A204.1 (cell line): ENCODE measurements at regions not wholly inside any gene's neighbourhood (a gene's known extent, or its start where the extent isn't known, plus 50 kb on each side); places are given as distances from the start of the nearest gene placed in this dataset.

Source experiments
- FAIRE-seq: peaks from 2 replicates; lab custom pipeline; 2012; peaks lifted over from hg19 to GRCh38; lab: Jason Lieb, UNC

DNA sequence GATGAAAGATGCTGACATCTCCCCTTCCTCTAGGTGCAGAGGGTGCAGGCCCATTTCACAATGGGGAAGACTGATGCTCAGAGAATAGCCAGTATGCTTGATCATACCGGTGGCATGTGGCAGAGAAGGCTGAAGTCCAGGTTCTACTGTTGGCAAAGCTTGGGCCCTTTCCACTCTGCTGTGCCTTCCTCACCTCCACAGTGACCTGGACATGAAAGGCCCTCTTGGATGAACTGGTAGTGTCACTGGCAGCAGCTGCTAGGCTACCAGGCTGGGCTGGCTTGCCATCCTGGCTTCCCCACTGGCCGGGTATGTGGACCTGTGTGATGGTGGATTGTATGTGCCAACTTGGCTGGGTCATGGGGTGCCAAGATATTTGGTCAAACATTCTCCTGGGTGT, 92.0 kb downstream of the GADD45G start:
- FAIRE-seq = no peak

- no peak for FAIRE-seq
Measured at GRCh38 chr9:89697553-89697952, 92.7 kb downstream of the GADD45G start.

DNA sequence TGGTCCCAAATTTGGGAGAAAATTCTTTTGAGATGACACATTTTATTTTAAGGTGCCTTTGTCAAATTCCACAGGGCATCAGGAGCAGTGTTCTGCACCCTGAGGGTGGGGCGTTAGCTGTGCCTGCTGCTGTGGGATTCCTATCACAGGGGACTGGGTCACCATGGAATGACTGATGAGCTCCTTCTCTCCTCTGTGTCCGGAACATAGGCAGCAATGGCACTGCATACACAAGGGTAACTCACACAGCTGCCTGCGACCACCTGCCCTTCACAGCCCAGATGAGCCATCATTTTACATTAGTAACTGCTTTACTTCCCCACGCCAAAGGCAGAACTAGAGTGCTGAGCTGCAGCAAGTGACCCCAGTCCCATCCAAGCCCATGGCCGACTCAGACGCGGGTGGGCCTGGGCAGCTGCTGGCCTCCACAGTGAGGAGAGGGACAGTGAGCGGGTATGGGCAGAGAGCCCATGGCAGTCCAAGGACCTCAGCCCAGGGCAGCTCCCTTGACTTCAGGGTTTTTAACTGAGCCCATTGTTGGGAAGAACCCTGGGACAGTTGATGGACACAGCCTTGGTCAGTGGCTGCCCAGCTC, 93.7 kb downstream of the GADD45G start:
- FAIRE-seq = no peak

DNA sequence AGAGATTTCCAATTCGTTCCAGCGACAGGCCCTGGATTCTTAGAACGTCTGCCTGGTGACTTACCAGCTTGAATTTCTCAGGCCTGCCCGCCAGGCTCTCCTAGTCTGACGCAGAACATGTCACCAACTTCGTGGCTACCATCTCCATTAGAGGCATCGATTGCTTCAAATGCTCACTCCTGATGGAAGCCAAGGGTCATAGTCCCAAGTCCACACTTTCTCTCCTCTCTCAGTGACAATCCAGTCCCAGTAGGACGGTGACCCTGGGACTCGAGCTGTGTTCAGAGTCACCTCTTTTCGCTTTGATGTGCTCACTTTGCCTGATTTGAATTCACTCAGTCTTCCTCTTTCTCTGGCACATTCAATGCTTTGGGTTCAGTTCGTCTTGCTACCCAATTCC, 94.8 kb downstream of the GADD45G start:
- no peak for FAIRE-seq

- no peak for FAIRE-seq
Measured at GRCh38 chr9:89701221-89701798, 96.5 kb downstream of the GADD45G start.

- no peak for FAIRE-seq
Measured at GRCh38 chr9:89702401-89702800, 97.6 kb downstream of the GADD45G start.

DNA sequence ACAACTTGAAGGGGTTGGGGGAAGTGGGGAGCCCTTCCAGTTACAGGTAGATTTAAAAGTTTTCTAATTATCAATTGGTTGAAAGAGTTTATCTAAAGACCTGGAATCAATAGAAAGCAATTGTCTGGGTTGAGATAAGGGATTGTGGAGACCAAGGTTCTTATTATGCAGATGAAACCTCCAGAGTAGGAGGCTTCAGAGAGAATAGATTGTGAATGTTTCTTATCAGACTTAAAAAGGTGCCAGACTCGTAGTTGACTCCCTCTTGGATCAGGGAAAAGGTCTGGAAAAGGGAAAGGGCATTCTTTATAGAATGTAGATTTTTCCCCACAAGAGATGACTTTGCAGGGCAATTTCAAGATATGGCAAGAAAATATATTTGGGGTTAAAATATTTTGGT, 100.8 kb downstream of the GADD45G start:
- FAIRE-seq = no peak

DNA sequence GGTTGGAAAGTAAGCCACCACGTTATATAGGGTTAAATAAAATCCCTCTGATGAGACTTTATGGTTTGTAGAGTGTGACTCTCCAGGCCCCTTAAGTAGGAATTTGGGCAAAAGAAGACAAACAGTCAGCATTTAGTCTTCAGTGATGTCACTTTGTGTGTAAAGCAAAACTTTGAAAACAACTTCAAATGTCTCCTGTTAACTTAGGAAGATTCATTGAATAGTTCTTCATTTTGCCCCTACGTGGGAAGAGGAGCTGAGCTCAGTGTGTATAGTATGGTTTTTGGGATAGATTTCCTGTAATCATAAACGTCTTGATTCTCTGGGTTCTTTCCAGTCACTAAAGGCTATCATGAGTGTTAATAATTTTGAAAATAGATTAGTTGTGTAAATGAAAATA, 101.3 kb downstream of the GADD45G start:
- FAIRE-seq = no peak

DNA sequence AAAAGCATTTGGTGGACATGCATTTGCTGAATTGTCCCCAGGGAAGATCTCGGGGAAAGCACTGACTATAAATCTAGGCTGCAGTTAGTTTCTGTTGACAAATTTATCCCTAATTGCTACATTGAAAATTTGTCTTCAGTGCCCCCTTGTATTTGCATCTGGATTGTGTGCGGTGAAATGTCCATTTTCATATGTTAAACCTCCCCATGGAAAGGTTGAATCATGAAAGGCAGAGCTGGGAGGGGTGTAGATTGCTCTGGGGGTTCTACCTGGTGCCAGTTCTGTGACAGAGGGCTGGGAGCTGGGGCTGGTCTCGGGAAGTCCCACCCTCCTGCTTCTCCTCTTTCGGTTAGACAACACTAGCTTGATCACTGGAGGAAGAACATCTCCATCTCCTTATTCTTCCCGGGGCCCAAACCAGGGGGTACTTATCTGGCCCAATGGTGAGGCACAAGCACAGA, 101.9 kb downstream of the GADD45G start:
- FAIRE-seq = no peak

GRCh38 chr9:89710697-89711096, 105.9 kb downstream of the GADD45G start:
- no peak for FAIRE-seq

DNA sequence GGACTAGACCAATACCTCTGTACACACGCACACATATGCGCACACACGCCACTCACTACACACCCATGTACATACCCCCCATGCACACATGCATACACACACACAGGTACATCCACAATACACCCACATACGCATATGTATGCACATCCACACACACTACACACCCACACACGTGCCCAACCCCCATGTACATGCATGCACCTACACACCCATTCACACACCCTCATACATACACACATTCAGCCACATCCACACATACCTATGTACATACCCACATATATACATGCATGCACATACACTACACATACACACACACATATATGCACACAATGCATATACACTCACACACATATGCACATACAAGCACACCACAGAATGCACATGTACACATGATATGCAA, 107.1 kb downstream of the GADD45G start:
- no peak for FAIRE-seq

DNA sequence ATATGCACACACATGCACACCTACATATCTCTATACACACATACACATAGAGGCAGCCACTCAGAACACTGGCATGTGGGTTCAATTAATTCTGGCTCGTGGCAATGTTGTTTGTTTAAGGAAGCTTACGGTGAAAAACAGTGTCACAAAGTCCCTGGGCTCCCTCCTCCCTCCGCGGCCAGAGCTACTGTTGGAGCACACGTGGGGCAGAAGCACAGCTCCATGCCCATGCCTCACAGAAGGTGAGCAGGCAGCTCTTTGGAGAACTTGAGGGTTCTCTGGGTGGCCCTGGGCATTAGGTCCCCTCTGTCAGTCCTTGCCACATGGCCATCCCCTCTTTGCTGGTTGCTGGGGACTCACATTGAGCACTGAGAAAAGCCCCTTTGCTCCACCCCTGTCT, 107.5 kb downstream of the GADD45G start:
- FAIRE-seq = no peak

GRCh38 chr9:89714321-89714720, 109.5 kb downstream of the GADD45G start:
- no peak for FAIRE-seq

DNA sequence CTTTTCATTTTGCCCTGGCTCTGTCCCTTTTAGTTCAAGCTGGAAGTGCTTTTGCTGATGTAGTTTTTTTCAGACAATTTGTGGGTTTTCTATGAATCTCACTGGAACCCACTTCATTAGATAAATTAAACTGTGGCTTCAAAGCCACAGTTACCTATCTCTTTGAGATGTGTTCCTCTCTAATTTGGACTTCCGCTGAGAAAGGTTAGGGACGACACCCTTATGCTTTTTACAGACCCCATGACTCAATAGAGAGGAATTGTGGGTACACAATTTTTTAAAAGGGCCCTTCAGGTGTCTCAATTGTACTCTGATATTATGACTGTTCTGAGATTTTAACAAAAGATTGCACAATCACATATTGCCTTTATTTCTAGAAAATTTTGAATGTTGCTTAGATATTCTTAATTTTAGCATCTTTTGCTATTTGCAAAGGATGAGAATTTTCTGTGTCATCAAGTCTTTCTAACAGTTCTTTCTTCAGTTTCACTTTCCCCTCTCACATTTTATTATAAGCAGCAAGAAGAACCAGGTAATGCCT, 110.6 kb downstream of the GADD45G start:
- no peak for FAIRE-seq

- no peak for FAIRE-seq
Measured at GRCh38 chr9:89715881-89716280, 111.1 kb downstream of the GADD45G start.

DNA sequence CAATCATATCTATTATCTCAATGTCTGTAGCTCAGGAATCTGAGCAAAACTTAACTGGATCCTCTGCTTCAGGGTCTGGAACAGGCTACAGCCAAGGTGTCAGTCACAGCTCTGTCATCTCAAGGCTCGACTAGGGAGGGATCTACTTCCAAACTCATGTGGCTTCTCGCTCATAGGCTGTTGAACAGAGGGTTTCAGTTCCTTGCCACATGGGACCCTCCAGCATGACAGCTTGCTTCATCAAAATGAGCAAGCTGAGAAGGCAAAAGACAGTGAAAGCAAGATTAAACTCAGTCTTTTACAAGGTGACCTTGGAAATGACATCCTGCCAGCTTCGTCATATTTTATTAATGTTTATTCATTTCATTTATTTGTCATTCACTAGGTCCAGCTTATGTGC, 111.7 kb downstream of the GADD45G start:
- no peak for FAIRE-seq

GRCh38 chr9:89718176-89718575, 113.4 kb downstream of the GADD45G start:
- no peak for FAIRE-seq

DNA sequence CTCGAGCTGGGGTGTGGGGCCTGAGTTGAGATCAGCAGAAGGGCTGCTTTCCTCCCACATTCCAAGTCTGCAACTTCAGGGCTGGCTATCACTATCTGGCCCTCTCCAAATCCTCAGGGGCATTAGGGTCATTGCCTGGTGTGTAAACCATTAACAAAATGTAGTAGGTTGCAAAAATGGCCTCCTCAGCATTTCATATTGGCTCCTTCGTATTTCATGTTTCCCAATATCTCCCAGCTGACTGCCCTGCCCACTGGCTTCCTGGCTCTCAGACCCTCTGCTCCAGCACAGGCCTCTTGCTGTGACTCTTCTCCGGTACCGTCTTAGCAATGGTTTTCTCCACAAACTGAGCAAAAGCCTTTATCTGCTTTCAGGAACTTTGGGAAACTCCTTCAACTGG, 113.8 kb downstream of the GADD45G start:
- no peak for FAIRE-seq

DNA sequence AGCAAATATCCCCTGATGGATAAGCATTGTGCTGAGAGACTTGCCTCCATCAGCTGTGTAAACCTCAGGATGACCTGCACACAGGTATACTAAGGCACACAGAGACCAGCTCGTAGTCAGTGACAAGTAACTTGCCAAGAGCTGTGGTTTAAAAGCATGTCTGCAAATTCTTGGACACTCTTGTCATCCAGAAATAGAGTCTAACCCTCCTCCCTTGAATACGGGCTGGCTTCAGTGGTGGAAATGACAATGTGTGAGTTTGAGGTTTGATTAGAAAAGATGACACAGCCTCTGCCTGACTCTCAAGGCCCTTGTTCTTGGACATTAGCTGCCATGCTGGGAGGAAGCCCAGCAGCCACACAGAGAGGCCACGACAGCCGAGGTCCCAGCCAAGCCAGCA, 114.4 kb downstream of the GADD45G start:
- no peak for FAIRE-seq

DNA sequence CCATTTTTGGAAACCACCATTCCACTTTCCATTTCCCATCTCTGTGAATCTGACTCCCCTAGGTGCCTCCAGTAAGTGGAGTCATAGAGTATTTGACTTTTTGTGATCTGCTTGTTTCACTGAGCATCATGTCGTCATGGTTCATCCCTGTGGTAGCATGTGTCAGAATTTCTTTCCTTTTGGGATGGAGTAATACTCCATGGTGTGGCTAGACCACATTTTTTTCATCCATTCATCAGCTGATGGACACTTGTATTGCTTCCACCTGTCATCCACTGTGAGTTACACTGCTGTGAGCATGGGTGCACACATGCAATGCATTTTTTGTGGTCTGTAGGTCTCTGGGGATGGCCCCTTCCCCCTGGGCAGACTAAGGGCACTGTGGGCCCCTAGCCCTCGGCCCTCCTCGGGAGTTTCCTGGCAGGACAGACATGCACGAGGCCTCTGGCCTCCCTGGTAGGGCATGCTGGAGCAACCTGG, 115.9 kb downstream of the GADD45G start:
- no peak for FAIRE-seq

- no peak for FAIRE-seq
Measured at GRCh38 chr9:89721176-89721700, 116.4 kb downstream of the GADD45G start.

DNA sequence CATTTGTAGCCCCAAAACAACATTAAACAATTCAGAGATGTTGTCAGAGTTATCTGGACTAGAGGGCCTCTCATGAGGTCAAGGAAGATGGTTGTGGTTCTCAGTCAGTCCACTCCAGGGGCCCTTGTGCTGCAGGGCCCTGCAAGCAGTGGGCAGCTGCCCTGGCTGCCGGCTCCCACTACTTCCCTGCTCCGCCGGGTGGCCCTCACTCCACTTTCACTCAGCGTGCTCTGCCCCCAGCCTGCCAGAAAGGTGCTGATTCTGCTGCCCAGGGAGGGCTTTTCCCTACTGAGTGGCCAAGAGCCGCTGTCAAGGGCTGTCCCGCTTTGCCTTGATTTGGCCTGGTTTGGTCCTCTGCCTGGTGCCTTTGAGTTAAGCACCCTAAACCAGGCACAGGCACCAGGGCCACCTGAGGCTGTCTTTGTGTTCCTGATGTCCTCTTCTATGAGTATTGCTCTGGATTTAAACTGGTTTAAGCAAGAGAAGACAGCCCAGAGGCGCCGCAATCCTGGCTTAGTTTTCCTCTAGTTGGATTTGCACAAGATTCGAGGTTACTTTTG, 117.2 kb downstream of the GADD45G start:
- FAIRE-seq = no peak

DNA sequence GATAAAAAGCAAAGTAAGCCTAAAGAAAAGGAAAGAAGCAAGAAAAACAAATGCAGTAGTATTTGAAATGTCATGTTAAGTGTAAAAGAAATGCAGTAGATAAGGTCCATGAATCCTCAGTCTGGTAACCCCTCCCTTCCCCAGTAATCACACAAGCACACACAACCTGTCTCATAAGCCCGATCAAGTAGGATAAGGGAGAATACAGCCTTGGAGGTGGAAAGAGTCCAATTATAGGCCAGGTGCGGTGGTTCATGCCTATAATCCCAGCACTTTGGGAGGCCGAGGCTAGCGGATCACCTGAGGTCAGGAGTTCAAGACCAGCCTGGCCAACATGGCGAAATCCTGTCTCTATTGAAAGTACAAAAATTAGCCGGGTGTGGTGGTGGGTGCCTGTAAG, 117.9 kb downstream of the GADD45G start:
- FAIRE-seq = no peak
